ENCODE measurements at regions not wholly inside any gene's neighbourhood (a gene's known extent, or its start where the extent isn't known, plus 50 kb on each side); places are given as distances from the start of the nearest gene placed in this dataset.

- TF ChIP-seq CTCF (IDR thresholded peaks at IDR 0.05) (no peak), POLR2A (IDR thresholded peaks at IDR 0.05) (no peak), POLR2AphosphoS5 (IDR thresholded peaks at IDR 0.05) (no peak)
Observed at GRCh38 chr2:21234464-21235120, 110.8 kb downstream of the TDRD15 start.
